Cerebellar nuclear complex (tissue), 1 donor: ENCODE measurements at regions not wholly inside any gene's neighbourhood (a gene's known extent, or its start where the extent isn't known, plus 50 kb on each side); places are given as distances from the start of the nearest gene placed in this dataset.

Source experiments
- DNase-seq, 2 experiments: peaks; one replicate each; lab custom pipeline; 2025; lab: John Stamatoyannopoulos, UW

GRCh38 chr21:27129694-27130093 is 162.8 kb upstream of the ADAMTS5 start:
- no peak for DNase-seq

GRCh38 chr21:27129215-27129614 is 162.3 kb upstream of the ADAMTS5 start:
- no peak for DNase-seq

- no peak for DNase-seq
Observed at GRCh38 chr21:27126140-27126539, 159.3 kb upstream of the ADAMTS5 start.

- DNase-seq: no peak
Observed at GRCh38 chr21:27122686-27123085, 155.8 kb upstream of the ADAMTS5 start.

- no peak for DNase-seq
Observed at GRCh38 chr21:27114111-27114510, 147.2 kb upstream of the ADAMTS5 start.

- DNase-seq: no peak
Observed at GRCh38 chr21:27112186-27112585, 145.3 kb upstream of the ADAMTS5 start.

GRCh38 chr21:27110956-27111355 is 144.1 kb upstream of the ADAMTS5 start:
- no peak for DNase-seq

- DNase-seq: no peak
Observed at GRCh38 chr21:27108701-27109100, 141.8 kb upstream of the ADAMTS5 start.

- no peak for DNase-seq
Observed at GRCh38 chr21:27108228-27108627, 141.3 kb upstream of the ADAMTS5 start.

GRCh38 chr21:27104846-27105431 is 138.1 kb upstream of the ADAMTS5 start:
- DNase-seq: no peak

GRCh38 chr21:27103768-27104167 is 136.9 kb upstream of the ADAMTS5 start:
- DNase-seq: no peak

- DNase-seq: no peak
Observed at GRCh38 chr21:27101523-27101922, 134.6 kb upstream of the ADAMTS5 start.

- no peak for DNase-seq
Observed at GRCh38 chr21:27094184-27094948, 127.5 kb upstream of the ADAMTS5 start.

GRCh38 chr21:27086630-27087029 is 119.7 kb upstream of the ADAMTS5 start:
- no peak for DNase-seq

- no peak for DNase-seq
Observed at GRCh38 chr21:27086186-27086585, 119.3 kb upstream of the ADAMTS5 start.

GRCh38 chr21:27085387-27085786 is 118.5 kb upstream of the ADAMTS5 start:
- DNase-seq: no peak

- DNase-seq: no peak
Observed at GRCh38 chr21:27083144-27083543, 116.3 kb upstream of the ADAMTS5 start.

GRCh38 chr21:27082431-27083010 is 115.6 kb upstream of the ADAMTS5 start:
- DNase-seq: no peak

GRCh38 chr21:27079636-27080240 is 112.8 kb upstream of the ADAMTS5 start:
- DNase-seq: no peak

GRCh38 chr21:27078915-27079314 is 112.0 kb upstream of the ADAMTS5 start:
- DNase-seq: no peak

- no peak for DNase-seq
Observed at GRCh38 chr21:27077501-27077900, 110.6 kb upstream of the ADAMTS5 start.

- DNase-seq: no peak
Observed at GRCh38 chr21:27076025-27076424, 109.1 kb upstream of the ADAMTS5 start.
